D341Med (cell line): ENCODE measurements at regions not wholly inside any gene's neighbourhood (a gene's known extent, or its start where the extent isn't known, plus 50 kb on each side); places are given as distances from the start of the nearest gene placed in this dataset.

Source experiments
- DNase-seq: peaks from one replicate; pipeline ENCODE4 v3.0.0; 2012; ENCODE audit warnings: low spot score

DNA sequence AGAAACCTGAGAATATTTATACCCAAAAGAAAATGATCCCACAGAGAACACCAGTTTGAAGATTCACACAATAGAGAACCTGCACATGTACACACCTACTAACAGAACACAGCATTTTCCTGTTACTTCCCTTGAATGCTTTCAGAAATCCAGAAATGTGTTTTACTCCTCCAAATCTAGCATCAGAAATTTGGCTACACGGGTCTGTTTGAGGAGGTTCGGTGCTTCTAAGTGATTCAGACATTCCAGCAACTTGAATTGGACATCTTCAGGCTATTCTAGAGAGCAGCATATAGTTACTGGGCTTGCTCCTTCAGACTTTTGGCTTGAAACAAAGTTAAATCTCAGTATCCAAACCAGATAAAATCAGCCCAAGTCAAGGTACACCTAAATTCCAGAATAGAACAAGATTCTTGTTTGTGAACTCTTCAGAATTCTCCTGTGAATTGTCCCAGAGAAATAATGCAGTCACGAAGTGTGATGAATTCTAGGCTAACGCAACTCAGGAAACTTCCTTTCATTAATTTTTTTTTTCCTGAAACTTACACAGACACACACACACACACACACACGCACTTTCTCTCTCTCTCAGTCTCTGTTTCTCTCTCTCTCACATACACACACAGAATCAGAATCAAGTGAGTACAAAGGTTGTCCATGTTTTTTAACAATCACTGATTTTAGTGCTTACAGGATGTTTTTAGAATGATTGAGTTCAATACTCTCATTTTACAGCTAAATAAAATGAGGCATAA is 278.4 kb upstream of the SNX7 start:
- no peak for DNase-seq

DNA sequence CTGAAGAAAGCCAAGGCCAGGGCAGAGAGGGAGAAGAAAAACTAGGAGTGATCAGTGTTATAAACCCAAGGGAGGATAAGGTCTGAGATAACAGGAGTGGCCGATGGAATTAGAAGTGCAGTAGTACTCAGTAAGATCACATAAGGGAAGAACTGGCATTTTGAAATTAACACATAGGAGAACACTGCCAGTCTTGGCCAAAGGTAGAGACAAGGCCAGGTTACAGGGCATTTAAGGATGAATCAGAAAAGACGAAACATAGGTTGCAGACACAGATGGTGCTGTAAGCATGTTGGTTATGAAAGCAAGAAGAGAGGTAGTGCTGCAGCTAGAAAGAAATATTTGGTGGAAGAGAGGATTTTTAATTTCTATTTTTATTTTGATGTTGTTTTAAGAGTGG is 278.9 kb upstream of the SNX7 start:
- DNase-seq: no peak

- no peak for DNase-seq
These were observed 287.4 kb upstream of the SNX7 start for GRCh38 chr1:98374098-98374497.

- no peak for DNase-seq
These were observed 288.5 kb upstream of the SNX7 start for GRCh38 chr1:98373056-98373455.

DNA sequence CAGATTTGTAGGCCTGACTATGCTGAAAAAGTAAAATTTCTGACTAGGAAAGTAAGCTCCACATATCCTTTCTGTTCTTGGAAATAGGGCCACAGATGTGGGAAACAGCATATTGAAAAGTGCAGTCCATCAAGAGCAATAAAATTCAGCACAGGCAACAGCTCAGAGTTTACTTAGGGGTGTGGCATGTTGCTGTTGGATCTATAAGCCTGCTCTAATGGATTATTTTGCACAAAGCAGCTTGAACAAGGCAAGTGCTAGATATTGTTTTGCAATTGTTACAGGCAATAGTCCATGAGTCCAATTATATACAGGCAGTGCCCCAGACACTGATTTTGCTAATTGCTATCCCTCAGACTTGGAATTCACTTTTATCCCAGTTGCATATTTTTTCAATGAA is 289.8 kb upstream of the SNX7 start:
- no peak for DNase-seq

DNA sequence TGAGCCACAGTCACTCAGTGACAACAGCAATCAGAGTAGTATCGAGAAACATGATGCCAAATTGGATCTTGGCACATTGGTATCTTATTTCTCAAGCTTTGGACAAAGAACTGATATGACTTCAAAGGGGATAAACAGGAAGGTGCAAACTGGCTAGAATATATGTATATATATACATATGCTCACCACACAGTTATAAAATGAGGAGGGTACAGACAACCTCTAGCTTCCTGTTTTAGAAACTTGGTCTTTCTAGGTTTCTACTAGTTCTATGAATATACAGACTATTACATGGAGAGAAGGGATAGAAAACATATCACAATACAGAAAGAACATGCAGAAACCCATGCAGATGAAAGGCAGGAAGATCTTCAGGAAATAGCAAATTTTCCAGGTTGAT is 292.1 kb upstream of the SNX7 start:
- DNase-seq: no peak

- no peak for DNase-seq
These were observed 292.5 kb upstream of the SNX7 start for GRCh38 chr1:98368995-98369394.

DNA sequence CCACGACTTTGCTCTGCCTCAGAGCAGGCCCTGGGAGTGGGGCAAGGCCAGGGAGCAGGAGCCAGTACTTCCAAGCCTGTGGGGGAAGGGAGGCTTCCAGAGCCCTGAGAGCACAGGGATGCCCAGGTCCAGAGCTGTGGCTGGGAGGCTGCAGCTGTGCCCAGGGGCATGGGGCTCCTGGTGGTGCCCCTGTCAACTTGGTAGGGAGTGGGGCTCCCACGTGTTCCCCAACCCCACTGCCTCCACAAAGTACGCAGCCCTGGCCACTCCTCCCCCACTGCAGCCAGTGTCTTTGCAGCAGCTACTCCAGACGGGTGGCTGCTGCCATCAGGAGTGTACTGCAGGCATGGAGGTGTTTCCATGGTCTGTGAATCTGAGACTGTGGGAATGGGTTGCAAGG is 294.1 kb upstream of the SNX7 start:
- DNase-seq: no peak

DNA sequence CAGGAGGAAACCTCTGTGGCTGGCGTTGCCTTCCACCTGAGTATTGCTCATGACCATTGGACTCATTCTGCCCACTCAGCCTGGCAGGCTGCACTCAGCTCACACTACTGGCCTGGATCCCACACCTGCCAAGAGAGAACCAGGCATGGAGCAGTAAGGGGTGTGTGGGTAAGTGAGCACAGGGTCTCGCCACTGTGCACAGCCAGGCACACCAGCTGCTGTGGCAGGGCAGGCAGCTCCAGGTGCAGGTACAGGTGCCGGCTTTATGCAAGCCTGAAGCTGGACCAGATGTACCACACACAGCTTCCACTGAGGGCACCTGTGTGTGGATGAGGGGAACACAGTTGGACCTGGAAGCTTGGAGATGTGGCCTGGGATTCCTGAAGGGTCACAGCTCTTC is 295.2 kb upstream of the SNX7 start:
- DNase-seq: no peak

DNA sequence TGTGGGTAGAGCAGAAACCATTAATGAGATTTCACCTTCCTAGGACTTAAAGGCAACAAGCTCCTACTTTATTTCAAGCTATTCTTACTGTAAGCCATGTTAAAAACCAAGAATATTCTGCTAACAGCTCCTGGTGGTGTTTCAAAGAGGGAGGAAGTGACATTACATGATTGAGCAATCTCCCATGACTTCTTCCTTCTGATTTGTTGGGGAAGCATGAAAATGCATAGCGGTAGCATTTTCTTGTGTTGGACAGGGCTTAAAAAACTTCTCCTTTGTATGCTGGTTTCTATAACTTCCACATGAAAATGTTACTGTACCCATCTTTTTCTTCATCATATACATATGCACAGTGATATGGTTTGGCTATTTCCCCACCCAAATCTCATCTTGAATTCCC is 297.0 kb upstream of the SNX7 start:
- no peak for DNase-seq

DNA sequence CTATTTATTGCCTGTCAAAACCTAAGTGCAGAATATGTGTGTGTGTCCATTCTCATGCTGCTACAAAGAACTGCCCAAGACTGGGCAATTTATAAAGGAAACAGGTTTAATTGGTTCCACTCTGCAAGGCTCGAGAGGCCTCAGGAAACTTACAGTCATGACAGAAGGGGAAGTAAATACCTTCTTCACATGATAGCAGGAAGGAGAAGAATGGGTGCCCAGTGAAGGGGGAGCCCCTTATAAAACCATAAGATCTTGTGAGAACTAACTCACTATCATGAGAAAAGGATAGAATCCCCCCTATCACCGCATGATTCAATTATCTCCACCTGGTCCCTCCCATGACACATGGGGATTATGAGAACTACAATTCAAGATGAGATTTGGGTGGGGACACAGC is 300.7 kb upstream of the SNX7 start:
- no peak for DNase-seq

GRCh38 chr1:98355656-98356383 is 305.7 kb upstream of the SNX7 start:
- no peak for DNase-seq

GRCh38 chr1:98352378-98352777 is 309.1 kb upstream of the SNX7 start:
- no peak for DNase-seq

- DNase-seq: no peak
These were observed 310.0 kb upstream of the SNX7 start for GRCh38 chr1:98351561-98351960.

DNA sequence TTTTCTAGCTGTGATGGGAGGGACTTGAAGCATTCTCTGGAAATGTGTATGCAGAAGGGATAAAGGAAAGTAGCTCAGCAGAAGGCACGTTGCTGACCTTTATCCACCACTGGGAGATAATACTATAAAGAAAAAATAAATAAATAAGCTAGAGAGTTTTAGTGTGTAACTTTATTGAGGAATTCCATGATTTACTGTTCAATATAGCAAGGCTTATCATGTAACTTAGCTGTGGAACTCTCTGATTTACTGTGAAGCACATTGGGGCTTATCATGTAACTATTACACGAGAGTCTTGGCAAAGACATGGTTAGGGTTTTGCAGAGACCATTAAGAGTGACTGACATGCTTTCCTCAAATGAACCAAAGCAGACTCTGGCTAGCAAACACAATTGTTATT is 316.1 kb upstream of the SNX7 start:
- no peak for DNase-seq

DNA sequence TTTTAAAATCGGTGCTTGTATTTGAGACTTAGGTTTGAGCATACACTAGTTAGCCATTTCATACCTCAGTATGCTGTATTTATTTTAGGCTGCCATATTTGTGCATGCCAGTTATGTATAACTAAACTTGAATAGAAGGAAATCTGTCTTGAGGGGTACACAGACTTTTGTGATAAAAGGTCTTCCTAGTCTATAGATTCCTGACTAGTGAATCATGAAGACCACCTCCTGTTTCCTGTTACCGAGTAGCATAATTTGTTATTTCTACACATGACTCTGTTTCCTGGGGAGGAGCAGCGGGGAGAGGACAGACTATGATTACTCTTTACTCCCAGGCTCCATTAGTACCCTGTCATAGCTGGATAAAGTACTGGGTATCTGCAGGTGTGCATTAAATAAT is 316.8 kb upstream of the SNX7 start:
- no peak for DNase-seq

DNA sequence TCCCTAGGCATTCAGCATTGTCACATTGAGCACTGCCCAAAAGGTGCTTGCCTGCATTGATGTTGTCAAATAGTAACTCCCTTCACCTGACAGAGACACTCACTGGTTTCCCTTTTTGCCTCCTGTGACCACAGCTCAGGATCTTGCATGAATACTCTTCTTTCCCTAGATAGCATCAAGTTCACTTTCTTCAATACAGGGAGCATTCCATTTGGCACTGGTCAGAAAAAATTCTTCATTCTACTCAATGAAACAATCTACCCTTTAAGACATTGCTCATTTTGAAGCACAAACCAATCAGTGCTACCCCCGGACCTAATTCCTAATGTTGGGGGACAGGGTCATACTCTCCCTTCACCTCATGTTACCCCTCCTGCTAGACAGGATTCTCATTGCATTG is 319.0 kb upstream of the SNX7 start:
- DNase-seq: no peak

DNA sequence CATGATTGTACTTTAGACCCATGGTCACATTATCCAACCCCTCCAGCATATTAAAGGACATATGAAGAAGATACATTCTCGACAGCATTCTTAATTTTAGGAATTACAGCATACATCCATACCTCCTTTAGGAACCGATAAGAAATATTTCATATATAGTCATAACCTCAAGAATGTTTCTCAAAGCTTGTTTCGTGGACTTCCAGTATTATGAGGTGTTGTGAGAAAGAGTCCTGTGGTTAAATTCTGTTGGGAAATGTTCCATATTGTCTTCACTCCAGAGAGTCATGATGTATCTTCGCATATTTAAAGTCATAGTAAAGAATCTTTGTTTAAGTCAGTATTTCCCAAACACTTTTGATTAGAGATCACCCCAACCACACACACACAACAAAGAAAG is 321.0 kb upstream of the SNX7 start:
- no peak for DNase-seq

DNA sequence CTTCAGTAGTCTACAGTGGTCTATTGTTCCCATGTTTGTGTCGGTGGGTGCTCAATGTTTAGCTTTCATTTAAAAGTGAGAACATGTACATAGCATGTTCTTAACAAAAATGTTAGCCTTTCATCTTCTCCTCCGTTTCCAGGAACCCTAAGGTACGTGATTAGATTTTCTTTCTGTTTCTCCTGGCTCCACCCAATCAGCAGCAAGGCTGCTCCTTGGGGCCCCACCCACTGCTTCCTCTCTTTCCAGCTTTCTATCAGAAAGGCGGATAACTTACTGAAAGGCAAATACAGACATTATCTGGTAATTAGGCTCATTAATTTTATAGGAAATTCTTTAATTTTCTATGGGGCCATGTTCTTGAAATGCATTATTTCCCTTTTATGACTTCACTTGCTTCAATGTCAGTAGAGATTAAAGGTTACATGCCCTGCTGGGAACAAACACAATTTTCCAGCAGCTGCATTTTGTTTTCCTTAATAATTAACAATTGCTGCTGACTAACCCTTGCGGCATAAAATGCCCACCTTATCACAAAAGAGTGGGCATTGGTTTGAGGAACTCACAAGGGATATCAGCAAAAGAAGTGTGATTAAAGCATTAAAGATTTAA is 324.9 kb upstream of the SNX7 start:
- no peak for DNase-seq

DNA sequence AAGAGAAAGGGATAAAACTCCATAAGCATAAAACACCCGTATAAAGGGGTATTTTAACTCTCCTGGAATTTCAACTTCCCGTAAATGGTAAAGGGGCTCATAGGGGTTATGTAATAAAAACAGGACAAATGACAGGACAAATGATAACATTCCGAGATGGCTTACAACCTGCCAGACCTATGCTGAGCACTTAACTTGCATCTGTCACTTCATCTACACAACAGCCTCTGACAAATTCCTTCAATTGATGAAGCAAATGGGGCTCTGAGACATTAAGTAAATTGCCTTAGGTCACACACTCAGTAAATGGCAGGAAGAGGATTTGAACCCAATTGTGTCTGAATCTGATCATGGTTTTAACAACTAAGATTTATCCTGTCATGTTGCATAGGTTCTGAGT is 327.6 kb upstream of the SNX7 start:
- DNase-seq: no peak

GRCh38 chr1:98333406-98333805 is 328.1 kb upstream of the SNX7 start:
- DNase-seq: no peak

- DNase-seq: no peak
These were observed 329.7 kb upstream of the SNX7 start for GRCh38 chr1:98331718-98332311.

GRCh38 chr1:98331243-98331642 is 330.3 kb upstream of the SNX7 start:
- DNase-seq: no peak
